Loucy (cell line): ENCODE measurements at regions not wholly inside any gene's neighbourhood (a gene's known extent, or its start where the extent isn't known, plus 50 kb on each side); places are given as distances from the start of the nearest gene placed in this dataset.

ENCODE experiments used
- H2AFZ ChIP-seq: fragments of 200-600 bp; sonication (generic); 2 replicates; pipeline ENCODE4 v1.6.0; 2016; ENCODE audit warnings: antibody characterized with exemption, mild to moderate bottlenecking, low read length, moderate library complexity
- H3F3A ChIP-seq: fragments of 200-600 bp; 2 replicates; pipeline ENCODE4 v1.6.0; 2016; ENCODE audit warnings: antibody characterized with exemption, low read depth, mild to moderate bottlenecking
- H3K27me3 ChIP-seq: fragments of 200-600 bp; sonication (generic); 2 replicates; pipeline ENCODE4 v1.6.1; 2014; ENCODE audit warnings: low read length, mild to moderate bottlenecking; ENCODE audit not compliant: insufficient read depth, poor library complexity, severe bottlenecking
- H3K36me3 ChIP-seq: fragments of 200-600 bp; sonication (generic); 2 replicates; pipeline ENCODE4 v1.6.1; 2016; ENCODE audit warnings: low read length; ENCODE audit not compliant: insufficient read depth
- H3K4me1 ChIP-seq: fragments of 200-600 bp; sonication (generic); 2 replicates; pipeline ENCODE4 v1.5.1; 2014; ENCODE audit warnings: low read length, mild to moderate bottlenecking; ENCODE audit not compliant: insufficient read depth, poor library complexity, severe bottlenecking
- H3K4me2 ChIP-seq: fragments of 200-600 bp; sonication (generic); 2 replicates; pipeline ENCODE4 v1.6.0; 2014; ENCODE audit warnings: antibody characterized with exemption, low read length, low read depth, mild to moderate bottlenecking; ENCODE audit not compliant: poor library complexity, severe bottlenecking
- H3K4me3 ChIP-seq: fragments of 200-600 bp; sonication (generic); 2 replicates; pipeline ENCODE4 v1.5.1; 2014; ENCODE audit warnings: low read length, mild to moderate bottlenecking, mixed read lengths; ENCODE audit not compliant: poor library complexity, severe bottlenecking
- H3K79me2 ChIP-seq: fragments of 200-600 bp; sonication (generic); 2 replicates; pipeline ENCODE4 v1.6.1; 2014; ENCODE audit warnings: low read length; ENCODE audit not compliant: insufficient read depth
- H3K9ac ChIP-seq: fragments of 200-600 bp; sonication (generic); 2 replicates; pipeline ENCODE4 v1.6.0; 2014; ENCODE audit warnings: mild to moderate bottlenecking, low read depth, low read length, moderate library complexity; ENCODE audit not compliant: poor library complexity, severe bottlenecking
- H3K9me2 ChIP-seq: fragments of 200-600 bp; sonication (generic); replicated peaks from 2 replicates; pipeline ENCODE4 v1.6.1; 2016; ENCODE audit warnings: low read depth, low read length, mixed read lengths
- H3K9me3 ChIP-seq: fragments of 200-600 bp; sonication (generic); 2 replicates; pipeline ENCODE4 v1.6.1; 2014; ENCODE audit warnings: mild to moderate bottlenecking, antibody characterized with exemption, low read length, low read depth; ENCODE audit not compliant: insufficient read depth
- H4K20me1 ChIP-seq: fragments of 200-600 bp; sonication (generic); 2 replicates; pipeline ENCODE4 v1.6.0; 2014; ENCODE audit warnings: antibody characterized with exemption, low read length, mild to moderate bottlenecking; ENCODE audit not compliant: insufficient read depth, poor library complexity, severe bottlenecking
- CTCF ChIP-seq: fragments of 200-600 bp; sonication (generic); conservative IDR thresholded peaks from 2 replicates; pipeline ENCODE4 v1.5.1; 2014; ENCODE audit warnings: mild to moderate bottlenecking, antibody characterized with exemption, low read length
- EZH2phosphoT487 ChIP-seq: fragments of 200-600 bp; IDR thresholded peaks from 2 replicates; pipeline ENCODE4 v1.6.1; 2018; ENCODE audit warnings: antibody characterized with exemption, mild to moderate bottlenecking, moderate library complexity, borderline replicate concordance

- no peak overlapping the region for H3K4me3 ChIP-seq
- H2AFZ ChIP-seq = no peak overlapping the region
- H3F3A ChIP-seq = no peaks in the 10 kb centered on the region
- H3K9me3 ChIP-seq = no peaks in the 10 kb centered on the region
- H4K20me1 ChIP-seq = no peaks in the 10 kb centered on the region
- no peak overlapping the region for H3K4me2 ChIP-seq
- no peaks in the 10 kb centered on the region for H3K79me2 ChIP-seq
- no peaks in the 10 kb centered on the region for H3K27me3 ChIP-seq
- H3K36me3 ChIP-seq = no peaks in the 10 kb centered on the region
- H3K9me2 ChIP-seq = no peaks in the 10 kb centered on the region
- TF ChIP-seq EZH2phosphoT487 (no peak), CTCF (no peak)
- no peak overlapping the region for H3K9ac ChIP-seq
- no peaks in the 10 kb centered on the region for H3K4me1 ChIP-seq
Measured at GRCh38 chr10:128852449-128852848, 614.6 kb upstream of the MGMT start.

- no peak overlapping the region for H3K4me2 ChIP-seq
- no peaks in the 10 kb centered on the region for H4K20me1 ChIP-seq
- no peaks in the 10 kb centered on the region for H3F3A ChIP-seq
- H2AFZ ChIP-seq = no peak overlapping the region
- TF ChIP-seq EZH2phosphoT487 = no peak
- no peak for TF ChIP-seq CTCF
- no peak overlapping the region for H3K9ac ChIP-seq
- no peak overlapping the region for H3K4me3 ChIP-seq
- H3K79me2 ChIP-seq = no peaks in the 10 kb centered on the region
- no peaks in the 10 kb centered on the region for H3K4me1 ChIP-seq
- no peaks in the 10 kb centered on the region for H3K9me3 ChIP-seq
- no peaks in the 10 kb centered on the region for H3K27me3 ChIP-seq
- no peaks in the 10 kb centered on the region for H3K9me2 ChIP-seq
- H3K36me3 ChIP-seq = no peaks in the 10 kb centered on the region
Measured at GRCh38 chr10:128852902-128853301, 614.1 kb upstream of the MGMT start.

GRCh38 chr10:128853537-128853936 is 613.5 kb upstream of the MGMT start:
- Histone ChIP-seq H3K4me3 (no peak overlapping the region), H3K4me2 (no peak overlapping the region), H3K9me3 (no peaks in the 10 kb centered on the region), H3K27me3 (no peaks in the 10 kb centered on the region), H2AFZ (no peak overlapping the region), H3K9ac (no peak overlapping the region), H4K20me1 (no peaks in the 10 kb centered on the region), H3K4me1 (no peaks in the 10 kb centered on the region), H3F3A (no peaks in the 10 kb centered on the region), H3K79me2 (no peaks in the 10 kb centered on the region), H3K36me3 (no peaks in the 10 kb centered on the region), H3K9me2 (no peaks in the 10 kb centered on the region)
- TF ChIP-seq CTCF (no peak), EZH2phosphoT487 (no peak)
